NCI-H146 treated with DMSO at 0.1 percent for 48 hours (cell line): ENCODE measurements at regions not wholly inside any gene's neighbourhood (a gene's known extent, or its start where the extent isn't known, plus 50 kb on each side); places are given as distances from the start of the nearest gene placed in this dataset.
A peak's percentile ranks its signal among the peaks of the same experiment; 100 is the strongest.
"Not testable (repeated sequence)": the region's sequence is repeated elsewhere in the genome, so short reads cannot be mapped to it uniquely, and the experiment has no call there.

Experiments
- DNase-seq: peaks from one replicate; lab custom pipeline; 2025; ENCODE audit not compliant: unreplicated experiment; lab: John Stamatoyannopoulos, UW

GRCh38 chr15:59904450-59905135 lies 99.5 kb upstream of the FOXB1 start:
- DNase-seq, result no peak

GRCh38 chr15:59896663-59897074 lies 107.4 kb upstream of the FOXB1 start:
- DNase-seq, result no peak

GRCh38 chr15:59894835-59895234 lies 109.3 kb upstream of the FOXB1 start:
- no peak for DNase-seq

DNA sequence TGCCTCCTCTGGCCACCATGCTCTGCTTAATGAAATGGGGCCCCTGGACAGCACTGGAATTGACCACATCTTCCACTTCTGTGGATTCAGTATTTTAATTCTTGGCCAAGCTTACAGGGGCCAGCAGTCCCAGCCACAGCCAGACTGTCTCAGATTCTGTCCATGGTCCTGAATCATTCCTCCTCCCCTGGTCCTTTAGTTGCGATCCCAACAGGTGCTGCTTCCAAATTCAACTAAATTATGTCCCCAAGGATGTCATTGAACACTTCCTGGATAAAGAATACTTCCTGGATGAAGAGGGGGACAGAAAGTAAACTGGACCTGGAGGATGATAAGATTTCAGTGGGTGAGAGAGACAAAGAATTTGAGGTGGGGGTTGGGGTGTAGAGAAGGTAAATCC lies 111.1 kb upstream of the FOXB1 start:
- no peak for DNase-seq

DNA sequence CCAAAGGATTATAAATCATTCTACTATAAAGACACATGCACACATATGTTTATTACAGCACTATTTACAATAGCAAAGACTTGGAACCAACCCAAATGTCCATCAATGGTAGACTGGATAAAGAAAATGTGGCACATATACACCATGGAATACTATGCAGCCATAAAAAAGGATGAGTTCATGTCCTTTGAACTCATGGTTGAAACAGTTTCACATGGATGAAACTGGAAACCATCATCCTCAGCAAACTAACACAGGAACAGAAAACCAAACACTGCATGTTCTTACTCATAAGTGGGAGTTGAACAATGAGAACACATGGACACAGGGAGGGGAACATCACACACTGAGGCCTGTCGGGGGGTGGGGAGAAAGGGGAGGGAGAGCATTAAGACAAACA lies 116.2 kb upstream of the FOXB1 start:
- DNase-seq, result not testable (repeated sequence)

GRCh38 chr15:59887211-59887610 lies 116.9 kb upstream of the FOXB1 start:
- no peak for DNase-seq

DNA sequence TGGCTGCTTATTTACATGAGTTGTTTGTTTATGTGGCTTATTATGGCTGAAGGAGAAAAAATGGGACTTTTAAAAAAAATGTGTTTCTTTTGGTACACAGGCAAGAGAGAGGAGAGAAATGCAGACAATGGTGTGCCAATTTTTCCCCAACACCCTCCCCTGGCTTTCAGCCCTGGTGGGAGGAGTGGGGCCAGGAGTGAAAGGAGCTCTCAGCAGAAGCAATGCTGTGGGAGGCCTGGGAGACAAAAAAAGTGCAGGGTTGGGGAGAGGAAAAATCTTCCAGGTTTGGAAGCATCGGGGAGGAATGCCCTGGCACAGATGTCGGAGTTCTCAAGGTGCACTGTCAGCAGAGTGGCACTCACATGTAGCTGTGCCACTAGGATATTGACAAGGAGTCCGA lies 117.7 kb upstream of the FOXB1 start:
- no peak for DNase-seq

GRCh38 chr15:59885832-59886231 lies 118.3 kb upstream of the FOXB1 start:
- DNase-seq, result peak; percentile 79

DNA sequence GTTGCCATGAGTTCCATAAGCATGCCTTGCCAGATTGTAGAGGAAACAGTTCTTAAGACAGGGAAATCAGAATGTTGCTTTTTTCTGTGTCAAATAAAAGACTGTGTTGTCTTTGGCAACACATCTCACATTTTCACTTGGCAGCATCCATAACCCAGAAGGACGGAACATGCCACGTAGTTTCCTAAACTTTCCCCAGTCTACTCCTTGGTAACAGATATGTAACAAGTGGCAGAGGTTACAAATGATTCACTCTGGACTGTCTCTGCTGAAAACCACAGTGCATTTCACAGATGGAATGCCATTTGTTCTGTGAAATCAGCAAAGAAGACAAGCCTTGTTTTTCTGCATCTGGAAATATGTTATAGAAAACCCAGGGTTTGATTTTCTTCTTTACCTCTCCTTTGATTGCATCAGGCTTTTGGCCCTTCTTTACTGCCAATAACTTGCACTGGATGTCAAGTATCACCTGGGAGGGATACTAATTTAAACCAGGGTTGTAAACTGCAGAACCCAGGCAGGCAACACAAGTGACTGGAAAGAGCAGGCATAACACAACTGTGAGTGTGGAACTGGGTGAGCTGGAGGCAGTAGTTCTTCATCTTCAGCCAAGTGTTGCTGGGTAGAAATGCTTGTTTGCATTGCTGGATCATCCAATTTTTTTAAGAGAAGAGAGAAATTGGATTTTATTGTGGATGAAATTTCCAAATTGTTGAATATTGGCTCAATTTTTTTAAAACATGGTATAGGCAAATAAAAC lies 124.4 kb upstream of the FOXB1 start:
- DNase-seq, result no peak

DNA sequence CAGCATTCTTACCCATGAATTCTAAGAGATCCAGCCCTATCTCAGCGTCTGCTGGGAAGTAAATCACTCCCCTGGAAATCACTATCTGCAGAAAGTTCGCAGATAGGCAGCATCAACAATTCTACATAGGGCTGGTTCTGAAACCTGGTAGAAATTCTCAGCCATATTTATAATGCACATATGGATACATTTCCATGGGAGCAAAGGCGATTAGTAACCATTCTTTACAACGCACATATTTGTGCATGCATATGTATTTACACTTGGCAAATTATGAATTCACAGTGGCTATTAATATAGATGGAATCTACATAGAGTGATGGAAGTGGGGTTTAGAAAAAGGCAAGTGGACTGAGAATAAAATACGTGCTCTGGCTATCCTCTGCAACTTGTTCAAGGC lies 128.0 kb upstream of the FOXB1 start:
- no peak for DNase-seq

DNA sequence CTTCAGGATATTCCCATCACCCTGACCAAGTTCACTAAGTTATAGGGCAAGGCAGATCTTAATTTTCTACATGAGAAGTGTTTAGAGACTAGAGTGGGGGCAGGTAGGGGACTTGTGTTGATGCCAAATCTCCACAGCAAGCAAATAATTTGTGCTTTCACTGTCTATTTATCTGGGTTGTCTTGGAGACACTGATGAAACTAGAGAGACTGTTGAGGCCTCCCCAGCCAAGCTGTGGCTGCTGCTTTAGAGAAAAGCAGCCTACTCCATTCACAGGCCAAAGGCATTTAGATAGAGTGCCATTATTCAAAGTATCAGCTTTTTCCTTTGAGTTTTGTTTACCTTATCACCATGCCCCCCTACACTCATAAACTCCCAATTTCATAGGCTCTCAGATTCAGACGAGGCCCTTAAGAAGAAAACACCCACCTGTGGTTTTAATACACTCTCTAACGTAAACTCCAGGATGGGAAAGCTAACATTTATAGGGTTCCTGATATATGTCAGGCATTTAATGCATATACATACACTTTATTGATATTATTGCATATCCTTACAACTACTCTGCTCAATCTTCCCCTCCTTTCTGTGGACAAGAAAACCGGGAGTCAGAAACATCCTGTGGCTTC lies 130.4 kb upstream of the FOXB1 start:
- DNase-seq, result no peak

DNA sequence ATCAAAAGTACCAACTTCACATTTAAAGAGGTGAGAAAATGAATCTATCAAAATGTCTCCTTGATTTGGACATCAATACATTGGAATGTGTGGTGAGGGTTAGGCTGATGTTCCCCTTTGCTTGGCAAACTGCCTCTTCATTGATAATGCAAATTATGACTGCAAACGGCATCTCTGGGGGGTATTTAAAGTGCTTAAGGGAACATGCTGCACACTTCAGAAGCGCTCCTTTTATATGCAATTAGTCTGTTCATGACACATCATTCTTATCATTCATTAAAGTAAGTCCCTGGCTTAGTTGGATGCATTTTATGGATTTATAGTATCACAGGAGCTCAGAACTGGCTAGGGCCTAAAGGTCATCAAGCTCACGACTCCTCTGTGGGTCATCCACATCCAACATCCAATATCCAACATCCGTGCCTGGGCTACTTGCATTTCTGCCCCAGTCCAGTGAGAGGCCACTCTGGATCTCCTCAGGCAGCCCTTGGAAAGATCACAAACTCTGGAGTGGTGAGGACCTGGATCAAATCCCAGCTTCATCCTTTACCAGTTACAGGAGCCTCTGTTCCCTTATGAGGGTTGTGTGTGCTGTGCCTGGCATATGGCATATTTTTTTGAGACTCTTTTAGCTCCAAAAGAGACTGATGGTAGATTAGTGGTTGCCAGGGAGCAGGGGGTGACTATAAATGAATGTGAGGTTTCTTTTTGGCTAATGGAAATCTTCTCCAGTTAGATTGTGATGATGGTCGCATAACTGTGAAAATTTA lies 136.8 kb upstream of the FOXB1 start:
- DNase-seq, result no peak

DNA sequence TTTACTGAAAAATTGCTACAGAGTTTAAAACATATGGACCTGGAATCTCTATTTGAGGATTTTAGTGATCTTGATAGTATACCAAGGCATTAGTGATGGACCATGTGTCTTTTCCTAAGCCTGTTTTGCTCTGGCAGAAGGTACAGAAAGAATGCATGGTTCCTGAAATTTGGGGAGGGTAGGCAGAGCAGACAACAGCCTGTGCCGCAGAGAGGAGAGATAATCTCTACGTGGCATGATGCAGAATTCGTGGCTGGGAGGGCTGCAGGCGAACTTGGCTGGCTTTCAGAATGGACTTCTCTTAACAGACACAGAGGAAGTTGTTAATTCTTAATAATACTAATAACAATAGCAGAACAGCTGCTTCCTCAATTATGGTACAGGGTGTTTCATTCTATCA lies 137.5 kb upstream of the FOXB1 start:
- DNase-seq, result peak; percentile 1

GRCh38 chr15:59862191-59863155 lies 141.6 kb upstream of the FOXB1 start:
- no peak for DNase-seq

DNA sequence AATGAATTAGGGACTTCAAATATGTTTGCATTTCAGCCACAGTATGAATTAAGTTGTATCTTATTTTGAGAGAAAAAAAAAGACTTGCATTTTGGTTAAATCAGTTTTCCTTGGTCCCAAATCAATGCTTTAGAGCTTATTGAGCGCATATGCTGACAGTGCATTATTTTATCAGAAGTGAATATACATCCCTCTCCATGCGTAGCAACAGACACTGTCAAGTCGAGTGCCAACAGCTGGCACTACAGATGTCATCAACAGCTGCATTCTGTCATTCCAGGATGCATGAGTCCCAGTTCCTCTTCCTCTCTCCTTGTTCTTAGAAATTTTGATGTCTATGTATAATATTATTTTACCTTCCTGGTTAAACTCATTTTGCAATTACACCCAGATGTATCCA lies 156.1 kb upstream of the FOXB1 start:
- DNase-seq, result no peak

DNA sequence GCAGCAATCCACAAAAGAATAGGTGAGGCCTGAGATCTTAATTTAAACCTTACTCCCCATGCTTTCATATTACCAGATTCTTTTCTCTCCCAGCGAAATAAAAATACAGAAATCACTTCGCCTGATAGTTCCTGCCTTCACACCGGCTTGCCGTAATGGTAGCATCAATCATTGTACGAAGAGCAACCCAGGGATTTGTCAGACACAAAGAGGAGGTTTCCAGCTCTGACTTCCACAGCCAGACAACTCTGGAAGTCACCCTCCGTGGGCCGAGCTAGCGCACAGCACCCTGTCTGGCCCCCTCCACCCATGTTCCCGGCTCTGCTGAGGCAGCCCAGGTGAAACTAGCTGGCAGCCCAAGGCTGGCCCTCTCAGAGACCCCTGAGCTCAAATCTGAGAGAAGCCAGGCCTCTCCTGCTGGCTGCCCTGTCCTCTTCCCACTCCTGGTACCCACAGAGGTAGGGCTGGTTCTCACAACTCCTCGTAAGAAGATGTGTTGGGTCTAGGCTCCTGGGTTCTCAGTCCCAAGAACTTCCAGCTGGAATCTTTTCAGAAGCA lies 156.9 kb upstream of the BNIP2 start:
- DNase-seq, result no peak

- DNase-seq, result peak; percentile 15
Measured at GRCh38 chr15:59843609-59844008, 154.5 kb upstream of the BNIP2 start.

DNA sequence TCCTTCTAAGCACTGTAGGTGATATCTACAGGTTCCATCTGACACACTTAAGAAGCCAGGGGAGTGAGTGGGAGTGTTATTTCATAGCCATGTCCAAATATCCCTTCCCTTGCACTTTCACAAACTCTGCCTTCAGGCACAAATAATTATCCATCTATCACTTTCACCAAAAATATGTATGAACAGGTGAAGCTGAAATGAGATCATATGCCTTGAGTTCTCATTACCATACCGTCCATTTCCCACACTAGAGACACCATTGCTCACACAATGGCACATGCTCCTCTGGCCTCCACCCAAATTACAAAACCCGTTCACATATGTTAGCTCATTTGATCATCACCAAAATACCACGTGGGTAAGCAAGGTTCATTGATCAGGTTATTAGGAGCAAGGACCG lies 151.9 kb upstream of the BNIP2 start:
- DNase-seq, result no peak

DNA sequence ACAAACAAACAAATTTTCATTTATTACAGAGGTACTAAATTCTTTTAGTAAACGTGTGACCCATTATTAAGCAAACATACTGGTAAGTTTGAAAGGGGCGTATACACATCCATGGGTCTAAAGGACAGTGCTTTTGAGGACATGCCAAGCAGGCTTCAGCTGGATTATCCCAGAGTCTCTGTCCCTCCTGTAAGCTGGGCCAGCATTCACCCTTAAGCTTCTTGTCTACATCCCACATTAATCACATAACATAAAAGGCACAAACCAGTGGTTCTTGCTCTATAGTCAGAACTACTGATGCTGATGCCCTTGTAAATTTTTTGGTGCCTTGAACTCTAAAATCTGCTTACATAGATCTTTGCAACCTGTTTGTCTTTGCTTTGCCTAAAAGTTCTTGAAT lies 150.8 kb upstream of the BNIP2 start:
- DNase-seq, result no peak

- no peak for DNase-seq
Measured at GRCh38 chr15:59838900-59839299, 149.8 kb upstream of the BNIP2 start.
